Stimulated activated CD4-positive, alpha-beta T cell treated with anti-CD3 and anti-CD28 coated beads, TNF-alpha, amount 100 ng/mL, for 24 hours (primary cell): ENCODE measurements at regions not wholly inside any gene's neighbourhood (a gene's known extent, or its start where the extent isn't known, plus 50 kb on each side); places are given as distances from the start of the nearest gene placed in this dataset.

Source experiments
- DNase-seq, 3 experiments: peaks; one replicate each; pipeline ENCODE4 v3.0.0-alpha.2; 2020; ENCODE audit warnings: low read depth in 3 of 3

DNA sequence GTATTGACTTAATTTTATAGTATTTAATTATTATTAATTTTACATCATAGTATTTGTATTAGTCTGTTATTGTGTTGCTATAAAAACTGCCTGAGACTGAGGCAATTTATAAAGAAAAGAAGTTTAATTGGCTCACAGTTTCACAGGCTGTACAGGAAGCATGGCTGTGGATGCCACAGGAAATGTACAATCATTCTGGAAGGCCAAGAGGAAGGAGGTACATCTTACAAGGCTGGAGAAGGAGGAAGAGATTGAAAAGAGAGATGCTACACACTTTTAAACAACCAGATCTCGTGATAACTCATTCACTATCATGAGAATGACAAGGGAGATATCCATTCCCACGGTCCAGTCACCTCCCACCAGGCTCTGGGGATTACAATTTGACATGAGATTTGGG is 2019.4 kb upstream of the PIK3C3 start:
- no peak for DNase-seq

- DNase-seq = no peak
These were observed 2036.2 kb upstream of the PIK3C3 start for GRCh38 chr18:39918847-39919246.

- no peak for DNase-seq
These were observed 2041.2 kb upstream of the PIK3C3 start for GRCh38 chr18:39913672-39914366.

DNA sequence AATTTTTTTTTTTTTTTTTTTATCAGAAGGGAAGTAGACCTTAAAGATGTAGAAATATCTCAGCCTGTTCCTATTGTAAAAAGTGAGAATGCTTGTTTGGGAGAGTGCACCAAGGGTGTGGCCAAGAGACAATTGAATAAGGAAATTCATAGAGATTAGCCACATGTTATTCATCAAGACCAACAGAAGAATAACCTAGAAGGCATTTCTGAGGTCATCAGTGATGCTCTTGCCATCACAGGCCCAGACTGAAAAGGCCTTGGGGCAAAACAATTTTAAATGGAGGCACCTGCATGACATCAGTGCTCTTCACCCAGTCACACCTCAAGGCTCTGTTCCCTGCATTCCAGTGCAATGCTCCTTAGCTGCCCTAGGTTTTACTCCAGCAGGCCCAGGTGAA is 2043.3 kb upstream of the PIK3C3 start:
- DNase-seq = no peak

GRCh38 chr18:39909706-39910105 is 2045.3 kb upstream of the PIK3C3 start:
- DNase-seq = no peak

DNA sequence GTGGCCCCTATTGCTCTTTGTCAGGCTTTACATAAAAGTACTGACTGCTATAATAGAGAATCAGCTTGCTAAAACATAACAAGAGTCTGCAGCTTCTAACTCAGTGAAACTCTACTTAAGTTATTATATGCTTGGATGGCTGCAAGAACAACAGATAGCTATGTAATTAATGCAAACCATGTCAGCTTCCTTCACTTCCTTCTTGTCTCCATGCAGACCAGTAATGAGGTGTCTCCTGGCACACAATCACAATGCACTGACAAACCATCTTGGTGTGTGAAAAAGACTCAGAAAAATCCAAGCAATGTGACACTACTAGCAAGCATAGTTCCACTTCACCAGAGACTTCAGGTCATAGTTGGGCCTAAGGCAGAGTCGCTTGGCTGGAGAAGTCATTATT is 2068.9 kb upstream of the PIK3C3 start:
- no peak for DNase-seq

DNA sequence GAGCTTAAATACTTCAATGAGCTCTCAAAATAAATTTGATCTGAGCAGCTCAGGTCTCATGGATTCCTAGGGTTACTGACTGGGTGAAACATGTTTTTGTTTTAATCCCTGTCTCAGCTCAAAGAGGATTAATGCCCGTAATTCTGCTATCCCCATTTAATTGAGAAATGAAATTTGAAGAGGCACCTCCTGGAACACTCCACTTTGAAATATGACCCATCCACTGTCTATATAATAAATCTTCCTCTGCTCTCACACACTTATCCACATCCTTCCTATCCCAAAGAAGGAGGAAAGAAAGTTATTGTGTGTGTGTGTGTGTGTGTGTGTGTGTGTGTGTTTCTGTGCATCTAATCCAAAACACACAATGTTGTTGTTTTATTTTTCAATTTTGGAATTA is 2082.4 kb upstream of the PIK3C3 start:
- DNase-seq = no peak

DNA sequence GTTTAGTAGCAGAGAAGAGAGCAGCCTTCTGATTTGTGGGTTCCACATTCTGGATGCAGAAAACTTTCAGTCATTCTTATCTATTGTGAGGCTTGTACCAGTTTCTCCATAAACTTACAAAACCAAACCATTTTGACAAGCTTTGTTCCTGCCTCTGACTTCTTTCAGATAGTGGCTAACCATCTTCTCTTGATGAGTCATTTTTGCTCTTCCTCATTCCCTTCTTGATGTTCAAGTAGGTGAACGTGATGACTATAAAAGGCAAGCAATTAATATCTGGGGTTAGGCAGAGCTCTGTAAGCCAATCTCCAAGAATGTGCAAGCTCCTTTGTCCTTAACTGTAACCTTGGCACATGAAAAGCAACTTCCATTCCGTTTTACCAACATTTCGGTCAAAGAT is 2083.1 kb upstream of the PIK3C3 start:
- no peak for DNase-seq

GRCh38 chr18:39870591-39870990 is 2084.4 kb upstream of the PIK3C3 start:
- DNase-seq = no peak

DNA sequence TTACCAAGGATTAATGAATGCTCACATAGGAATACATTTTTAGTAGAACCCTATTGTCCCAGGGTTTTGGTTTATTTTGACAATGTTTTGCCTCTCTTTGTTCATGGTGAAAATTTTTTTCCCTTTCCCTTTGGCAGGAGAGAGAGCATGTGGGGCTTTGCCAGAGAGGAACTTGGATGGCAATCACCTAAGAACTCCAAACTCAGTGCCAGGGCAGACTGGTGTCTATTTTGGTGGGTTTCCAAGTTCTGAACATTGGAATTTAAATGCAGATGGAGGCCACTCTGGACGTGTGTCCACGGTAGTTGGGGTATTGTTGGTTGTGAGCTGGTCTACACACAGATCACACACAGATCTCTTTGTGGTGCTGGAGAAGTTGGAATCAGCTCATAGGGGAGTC is 2091.1 kb upstream of the PIK3C3 start:
- DNase-seq = no peak

GRCh38 chr18:39862341-39862740 is 2092.7 kb upstream of the PIK3C3 start:
- DNase-seq = no peak

DNA sequence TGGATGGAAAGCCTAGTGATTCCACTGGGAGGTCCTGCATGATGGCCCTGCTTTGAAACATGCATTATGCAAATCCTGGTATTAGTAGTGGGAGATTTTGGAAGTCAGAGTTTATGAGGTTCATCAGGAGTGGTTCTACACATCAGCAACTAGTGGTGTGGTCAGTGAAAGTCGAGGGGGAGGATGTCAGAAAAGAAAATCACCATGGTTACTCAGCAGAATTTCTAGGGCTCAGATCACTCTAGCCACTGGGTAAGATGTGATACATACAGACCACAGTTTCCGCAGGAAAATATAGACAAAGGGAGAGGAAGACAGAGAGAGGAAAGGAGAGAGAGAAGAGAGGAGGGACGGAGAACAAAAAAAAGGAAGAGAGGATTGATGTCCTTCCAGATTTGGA is 2100.7 kb upstream of the PIK3C3 start:
- no peak for DNase-seq

GRCh38 chr18:39846265-39846664 is 2108.8 kb upstream of the PIK3C3 start:
- no peak for DNase-seq

GRCh38 chr18:39845631-39846030 is 2109.4 kb upstream of the PIK3C3 start:
- no peak for DNase-seq

DNA sequence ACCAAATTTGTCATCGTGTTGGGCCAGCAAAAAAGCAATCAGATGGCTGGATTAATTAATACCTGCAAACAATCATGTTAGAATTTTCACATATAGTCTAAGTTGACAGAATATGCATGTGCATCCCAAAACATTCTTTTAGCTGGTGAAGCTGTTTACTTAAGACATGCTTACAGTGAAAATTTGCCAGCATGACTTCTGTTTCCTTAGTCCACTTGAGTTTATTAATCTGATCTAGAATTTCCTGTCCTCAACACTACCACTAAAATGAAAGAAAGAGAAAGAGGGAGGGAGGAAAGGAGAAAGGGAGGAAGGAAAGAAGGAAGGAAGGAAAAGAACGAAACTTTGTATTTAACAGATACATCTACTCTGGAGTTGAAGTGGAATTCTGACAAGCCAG is 2109.9 kb upstream of the PIK3C3 start:
- DNase-seq = no peak

DNA sequence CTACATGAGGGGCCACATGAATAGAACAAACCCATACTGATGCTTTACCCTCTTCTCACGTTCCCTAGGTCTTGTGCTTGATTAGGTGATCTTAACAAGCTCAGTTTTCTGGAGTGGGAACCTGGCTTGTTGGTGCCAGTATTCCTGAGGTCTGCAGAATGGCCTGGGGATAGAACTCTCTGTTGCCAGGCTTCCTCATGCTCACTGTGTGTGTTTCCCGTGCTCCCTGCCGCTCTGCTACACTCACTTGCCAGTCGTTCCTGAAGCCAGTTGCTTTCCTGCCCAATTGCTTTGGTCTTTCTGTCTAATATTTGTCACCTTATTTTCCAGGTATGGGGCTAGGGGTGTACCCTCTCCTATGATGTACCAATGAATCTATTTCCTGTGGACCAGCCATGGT is 2111.5 kb upstream of the PIK3C3 start:
- no peak for DNase-seq

- DNase-seq = no peak
These were observed 2112.6 kb upstream of the PIK3C3 start for GRCh38 chr18:39842366-39842914.

GRCh38 chr18:39841482-39842365 is 2113.3 kb upstream of the PIK3C3 start:
- no peak for DNase-seq

DNA sequence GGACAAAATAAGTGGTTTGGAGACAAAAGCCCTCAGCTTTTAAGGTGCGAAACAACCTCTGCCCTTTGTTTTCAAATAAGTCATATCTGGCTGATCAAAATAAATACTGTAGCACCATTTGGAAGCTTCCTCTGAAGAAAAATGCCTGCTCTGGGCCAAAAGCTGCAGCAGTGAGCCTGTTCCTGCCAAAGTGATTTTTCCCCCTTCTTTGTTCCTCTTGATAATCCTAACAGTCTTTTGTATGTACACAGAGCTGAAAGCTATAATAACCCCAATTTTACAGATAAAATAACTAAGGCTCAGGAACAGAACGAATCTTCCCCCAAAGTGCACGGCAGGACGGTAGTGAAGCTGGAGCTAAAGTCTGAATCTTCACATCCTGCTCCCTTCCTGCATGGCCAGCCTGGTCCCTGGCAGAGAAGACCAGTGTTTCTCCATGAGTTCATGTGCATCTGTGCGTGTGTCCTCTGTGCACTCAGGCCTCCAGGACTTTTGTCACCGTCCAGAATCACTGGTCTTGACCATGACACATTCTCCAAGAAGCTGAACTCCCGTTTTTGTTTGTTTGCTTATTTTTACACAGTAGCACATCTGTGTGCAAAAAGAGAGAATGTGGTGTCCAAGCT is 2114.1 kb upstream of the PIK3C3 start:
- DNase-seq = no peak

DNA sequence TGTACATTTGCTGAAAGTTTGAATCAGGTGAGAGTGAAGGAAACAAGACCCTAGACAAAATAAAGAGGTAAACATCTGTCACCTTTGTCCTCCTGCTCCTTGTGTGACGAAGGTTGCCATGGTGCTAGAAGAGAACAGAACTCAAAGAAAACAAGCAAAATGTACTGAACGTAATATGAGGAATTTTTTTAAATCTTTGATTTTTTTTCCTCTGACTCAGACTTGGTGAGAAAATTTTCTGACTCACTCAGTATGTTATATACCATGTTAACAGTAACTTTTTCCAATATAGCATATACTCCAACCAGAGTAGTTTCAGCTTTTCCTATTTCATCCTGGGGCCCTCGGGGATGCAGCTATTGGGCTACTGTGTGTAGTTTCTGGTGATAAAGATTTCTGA is 2114.6 kb upstream of the PIK3C3 start:
- no peak for DNase-seq

GRCh38 chr18:39839782-39840181 is 2115.3 kb upstream of the PIK3C3 start:
- DNase-seq = no peak

DNA sequence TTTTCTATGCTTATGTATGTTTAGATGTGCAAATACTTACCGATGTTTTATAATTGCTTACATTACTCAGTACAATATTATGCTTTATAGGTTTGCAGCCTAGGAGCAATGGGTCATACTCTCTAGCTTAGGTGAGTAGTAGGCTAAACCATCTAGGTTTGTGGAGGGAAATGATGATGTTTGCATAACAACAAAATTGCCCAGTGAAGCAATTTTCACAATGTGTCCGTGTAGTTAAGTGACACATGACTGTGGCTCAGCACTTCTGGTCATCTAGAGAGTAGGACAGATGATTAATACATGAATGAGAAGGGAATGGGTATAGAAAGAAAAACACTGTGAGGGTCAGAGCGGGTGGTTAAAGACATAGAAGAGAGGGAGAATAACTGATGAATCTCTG is 2116.2 kb upstream of the PIK3C3 start:
- DNase-seq = no peak
